Spleen (tissue), 11 donors: ENCODE measurements at regions not wholly inside any gene's neighbourhood (a gene's known extent, or its start where the extent isn't known, plus 50 kb on each side); places are given as distances from the start of the nearest gene placed in this dataset.

Experiments
- DNase-seq: peaks from one replicate; pipeline ENCODE4 v3.0.0-alpha.2; 2020
- H3K27ac ChIP-seq, 8 donors: fragments of 200-600 bp; sonication (generic) in 7 of 8; 1 replicate in 4 of 8; 2 replicates in 4 of 8; pipeline versions ENCODE4 v1.5.0 to v1.8.0; 2016 to 2021; ENCODE audit warnings: inconsistent platforms in 4 of 8, mild to moderate bottlenecking in 4 of 8, moderate library complexity in 1 of 8
- H3K27me3 ChIP-seq, 7 donors: fragments of 200-600 bp; sonication (generic) in 6 of 7; replicated peaks in 1 of 7; 1 replicate in 4 of 7; 2 replicates in 3 of 7; pipeline versions ENCODE4 v1.5.0 to v1.8.0; 2016 to 2021; ENCODE audit warnings: inconsistent platforms in 3 of 7, mild to moderate bottlenecking in 1 of 7
- H3K36me3 ChIP-seq, 6 donors: fragments of 200-600 bp; sonication (generic) in 5 of 6; 1 replicate in 4 of 6; 2 replicates in 2 of 6; pipeline versions ENCODE4 v1.5.0 to v1.8.0; 2016 to 2021; ENCODE audit warnings: inconsistent platforms in 2 of 6
- H3K4me1 ChIP-seq, 6 donors: fragments of 200-600 bp; sonication (generic) in 5 of 6; 1 replicate in 3 of 6; 2 replicates in 3 of 6; pipeline versions ENCODE4 v1.5.0 to v1.8.0; 2016 to 2021; ENCODE audit warnings: inconsistent platforms in 3 of 6
- H3K4me3 ChIP-seq, 8 donors: fragments of 200-600 bp; sonication (generic) in 7 of 8; 1 replicate in 4 of 8; 2 replicates in 4 of 8; pipeline versions ENCODE4 v1.5.0 to v1.8.0; 2016 to 2021; ENCODE audit warnings: inconsistent platforms in 4 of 8, mild to moderate bottlenecking in 4 of 8, moderate library complexity in 2 of 8
- H3K9me3 ChIP-seq, 8 donors: fragments of 200-600 bp; sonication (generic) in 7 of 8; 1 replicate in 4 of 8; 2 replicates in 4 of 8; pipeline versions ENCODE4 v1.5.0 to v1.8.0; 2016 to 2021; ENCODE audit warnings: inconsistent platforms in 4 of 8
- CTCF ChIP-seq, 11 experiments: fragments of 200-600 bp in 7 of 11; fragments of 450-650 bp in 4 of 11; sonication (generic) in 4 of 11; IDR thresholded peaks in 8 of 11; conservative IDR thresholded peaks in 3 of 11; 1 replicate in 7 of 11; 2 replicates in 4 of 11; pipeline versions ENCODE4 v1.4.0 to v1.8.0; 2016 to 2021; ENCODE audit warnings: antibody characterized with exemption in 11 of 11, inconsistent platforms in 4 of 11, mild to moderate bottlenecking in 1 of 11
- POLR2A ChIP-seq, 3 donors: fragments of 450-650 bp; IDR thresholded peaks; one replicate each; pipeline ENCODE4 v1.5.1; 2017; ENCODE audit warnings: antibody characterized with exemption in 3 of 3, mild to moderate bottlenecking in 1 of 3
- POLR2AphosphoS5 ChIP-seq, 3 donors: sonication (generic); formaldehyde crosslinking; IDR thresholded peaks; one replicate each; pipeline ENCODE4 v1.5.1; 2017; ENCODE audit warnings: antibody characterized with exemption in 3 of 3
- WGBS, 5 donors: extraction: QIAGEN DNeasy Blood & Tissue Kit in 3 of 5; methylation state at CpG; one replicate each; pipeline versions ENCODE4 v1.1.5 to v1.1.7; 2013 to 2018; 5-methylcytosine and 5-hydroxymethylcytosine counted together
- intact Hi-C: fragments of 100-400 bp; cut with DNase I; formaldehyde crosslinking; loops from one replicate; pipeline ENCODE4 v1.15.0; 2023; ENCODE audit warnings: low total_unique reads
- donor health status: healthy with polysubstance abuse.
- donor health status: DM: no; HTN: no; CAD: no; lungs with moderate emphysema.
- donor health status: DM: no; HTN: no; CAD: no.
- donor health status: Bipolar disorder and iron deficiency.
- donor health status: healthy.
- donor health status: DM: no; HTN: no; CAD: no.
- donor health status: DM: yes; HTN: yes; CAD: no.

- Histone ChIP-seq H3K27me3 (no peaks in the 10 kb centered on the region), H3K9me3 (peaks cover 0 to 12% (median 5%) of the 10 kb centered on the region in 8 donors), H3K36me3 (no peaks in the 10 kb centered on the region), H3K4me1 (no peaks in the 10 kb centered on the region), H3K4me3 (no peak overlapping the region), H3K27ac (no peak overlapping the region)
- TF ChIP-seq CTCF (IDR thresholded peaks at IDR 0.05 in 8 of 11, conservative IDR thresholded peaks at IDR 0.05 in 3 of 11) (no peak), POLR2AphosphoS5 (IDR thresholded peaks at IDR 0.05) (no peak)
- intact Hi-C loops, result no loop called here
- DNase-seq, result no peak
Measured at GRCh38 chr14:52202151-52202550, 65.3 kb upstream of the PTGDR start.

DNA sequence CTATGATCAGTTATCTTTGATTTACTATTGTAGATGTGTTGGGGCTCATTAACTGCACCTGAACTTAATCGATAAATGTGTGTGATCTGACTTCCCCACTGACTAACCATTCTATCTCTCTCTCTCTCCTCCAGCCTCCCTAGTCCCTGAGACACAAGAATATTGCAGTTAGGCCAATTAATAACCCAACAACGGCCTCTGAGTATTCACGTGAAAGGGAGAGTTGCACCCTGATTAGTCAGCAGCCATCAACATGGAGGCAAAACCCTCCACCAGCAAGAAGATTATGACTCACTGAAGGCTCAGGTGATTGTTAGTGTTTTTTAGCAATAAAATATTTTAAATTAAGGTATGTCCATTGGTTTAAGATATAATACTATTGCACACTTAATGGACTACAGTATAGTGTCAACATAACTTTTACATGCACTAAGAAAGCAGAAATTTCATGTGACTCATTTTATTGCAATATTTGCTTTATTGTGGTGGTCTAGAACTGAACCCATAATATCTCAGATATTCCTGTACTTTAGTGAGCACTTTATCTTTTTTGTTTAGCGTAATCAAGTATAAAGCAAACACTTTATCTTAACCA, 77.1 kb upstream of the PTGDR start:
- intact Hi-C loops, result no loop called here
- DNase-seq, result no peak
- TF ChIP-seq POLR2AphosphoS5 (IDR thresholded peaks at IDR 0.05), result no peak
- TF ChIP-seq CTCF (IDR thresholded peaks at IDR 0.05 in 8 of 11, conservative IDR thresholded peaks at IDR 0.05 in 3 of 11), result no peak
- no peak for TF ChIP-seq POLR2A (IDR thresholded peaks at IDR 0.05)
- Histone ChIP-seq H3K27ac (no peak overlapping the region), H3K27me3 (no peaks in the 10 kb centered on the region), H3K9me3 (peaks cover 0 to 11% (median 4%) of the 10 kb centered on the region in 8 donors), H3K4me3 (no peak overlapping the region), H3K4me1 (peaks cover 0 to 11% (median 0%) of the 10 kb centered on the region in 6 donors), H3K36me3 (no peaks in the 10 kb centered on the region)
- 89 to 94% (median 93%) methylated on average over 4 of the region's 4 CpGs for WGBS, 5 donors

DNA sequence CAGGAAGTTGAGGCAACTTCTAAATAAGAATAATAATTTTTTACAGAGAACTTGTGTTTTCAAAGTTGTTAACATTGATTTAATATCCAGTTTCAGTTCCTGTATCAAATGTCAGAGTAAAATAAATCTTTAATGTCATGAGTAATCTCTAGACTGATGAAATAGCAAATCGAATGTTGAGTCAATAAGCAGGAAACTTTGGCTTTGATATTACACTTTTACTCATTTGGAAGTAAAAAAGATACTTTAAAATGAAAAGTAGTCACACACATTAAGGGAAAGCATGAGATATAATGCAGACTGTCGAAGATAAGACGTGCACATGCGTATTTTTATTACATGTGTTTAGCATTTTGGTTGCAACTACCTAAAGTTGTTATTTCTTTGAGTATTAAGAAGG, 78.2 kb upstream of the PTGDR start:
- Histone ChIP-seq H3K9me3 (no peaks in the 10 kb centered on the region), H3K27me3 (no peaks in the 10 kb centered on the region), H3K36me3 (no peaks in the 10 kb centered on the region), H3K27ac (no peak overlapping the region), H3K4me1 (peaks cover 0 to 11% (median 0%) of the 10 kb centered on the region in 6 donors), H3K4me3 (no peak overlapping the region)
- WGBS, 5 donors, result 62 to 72% (median 67%) methylated on average over 4 of the region's 4 CpGs
- TF ChIP-seq CTCF (IDR thresholded peaks at IDR 0.05 in 8 of 11, conservative IDR thresholded peaks at IDR 0.05 in 3 of 11) (no peak), POLR2AphosphoS5 (IDR thresholded peaks at IDR 0.05) (no peak), POLR2A (IDR thresholded peaks at IDR 0.05) (no peak)
- intact Hi-C loops, result no loop called here
- no peak for DNase-seq

DNA sequence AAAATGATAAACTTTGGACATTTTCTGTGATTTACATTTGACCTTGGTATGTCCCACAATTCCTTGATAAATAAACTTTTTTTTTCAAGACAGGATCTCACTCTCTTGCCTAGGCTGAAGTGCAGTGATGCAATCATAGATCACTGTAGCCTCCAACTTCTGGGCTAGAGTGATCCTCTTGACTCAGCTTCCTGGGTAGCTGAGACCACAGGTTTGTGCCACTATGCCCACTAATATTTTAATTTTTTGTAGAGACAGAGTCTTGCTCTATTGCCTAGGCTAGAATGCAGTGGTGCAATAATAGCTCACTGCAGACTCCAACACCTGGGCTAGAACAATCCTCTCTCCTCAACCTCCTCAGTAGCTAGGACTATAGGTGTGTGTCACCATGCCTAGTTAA, 79.1 kb upstream of the PTGDR start:
- H3K36me3 ChIP-seq, result no peaks in the 10 kb centered on the region
- TF ChIP-seq POLR2A (IDR thresholded peaks at IDR 0.05) (no peak), CTCF (IDR thresholded peaks at IDR 0.05 in 8 of 11, conservative IDR thresholded peaks at IDR 0.05 in 3 of 11) (no peak), POLR2AphosphoS5 (IDR thresholded peaks at IDR 0.05) (no peak)
- intact Hi-C loops, result no loop called here
- peaks cover 0 to 2% (median 0%) of the 10 kb centered on the region in 8 donors for H3K9me3 ChIP-seq
- no peak overlapping the region for H3K27ac ChIP-seq
- DNase-seq, result no peak
- peaks cover 0 to 11% (median 0%) of the 10 kb centered on the region in 6 donors for H3K4me1 ChIP-seq
- H3K27me3 ChIP-seq, result no peaks in the 10 kb centered on the region
- no peak overlapping the region for H3K4me3 ChIP-seq
